Tibial nerve (tissue), 4 donors: ENCODE measurements at regions not wholly inside any gene's neighbourhood (a gene's known extent, or its start where the extent isn't known, plus 50 kb on each side); places are given as distances from the start of the nearest gene placed in this dataset.

Experiments used
- EP300 ChIP-seq, 2 donors: sonication (generic); formaldehyde crosslinking; IDR thresholded peaks; one replicate each; pipeline ENCODE4 v1.6.1; 2017; ENCODE audit warnings: antibody characterized with exemption in 2 of 2, mild to moderate bottlenecking in 1 of 2
- POLR2A ChIP-seq, 2 donors: fragments of 450-650 bp; IDR thresholded peaks; one replicate each; pipeline ENCODE4 v1.6.1; 2017; ENCODE audit warnings: antibody characterized with exemption in 2 of 2, mild to moderate bottlenecking in 2 of 2, moderate library complexity in 2 of 2
- TF ChIP-seq, protein P1 (sequence below), 5 experiments: fragments of 200-600 bp in 3 of 5; fragments of 450-650 bp in 2 of 5; sonication (generic) in 3 of 5; IDR thresholded peaks; one replicate each; pipeline ENCODE4 v1.5.1; 2016 to 2019; ENCODE audit warnings: antibody characterized with exemption in 5 of 5, mild to moderate bottlenecking in 3 of 5, moderate library complexity in 2 of 5

- no peak for TF ChIP-seq POLR2A (IDR thresholded peaks at IDR 0.05)
- TF ChIP-seq, protein P1, sequence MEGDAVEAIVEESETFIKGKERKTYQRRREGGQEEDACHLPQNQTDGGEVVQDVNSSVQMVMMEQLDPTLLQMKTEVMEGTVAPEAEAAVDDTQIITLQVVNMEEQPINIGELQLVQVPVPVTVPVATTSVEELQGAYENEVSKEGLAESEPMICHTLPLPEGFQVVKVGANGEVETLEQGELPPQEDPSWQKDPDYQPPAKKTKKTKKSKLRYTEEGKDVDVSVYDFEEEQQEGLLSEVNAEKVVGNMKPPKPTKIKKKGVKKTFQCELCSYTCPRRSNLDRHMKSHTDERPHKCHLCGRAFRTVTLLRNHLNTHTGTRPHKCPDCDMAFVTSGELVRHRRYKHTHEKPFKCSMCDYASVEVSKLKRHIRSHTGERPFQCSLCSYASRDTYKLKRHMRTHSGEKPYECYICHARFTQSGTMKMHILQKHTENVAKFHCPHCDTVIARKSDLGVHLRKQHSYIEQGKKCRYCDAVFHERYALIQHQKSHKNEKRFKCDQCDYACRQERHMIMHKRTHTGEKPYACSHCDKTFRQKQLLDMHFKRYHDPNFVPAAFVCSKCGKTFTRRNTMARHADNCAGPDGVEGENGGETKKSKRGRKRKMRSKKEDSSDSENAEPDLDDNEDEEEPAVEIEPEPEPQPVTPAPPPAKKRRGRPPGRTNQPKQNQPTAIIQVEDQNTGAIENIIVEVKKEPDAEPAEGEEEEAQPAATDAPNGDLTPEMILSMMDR (IDR thresholded peaks at IDR 0.05) = no peak
- no peak for TF ChIP-seq EP300 (IDR thresholded peaks at IDR 0.05)
These were observed 112.9 kb upstream of the ARHGEF3 start for GRCh38 chr3:56914646-56915045.
